ENCODE measurements at regions not wholly inside any gene's neighbourhood (a gene's known extent, or its start where the extent isn't known, plus 50 kb on each side); places are given as distances from the start of the nearest gene placed in this dataset.

DNA sequence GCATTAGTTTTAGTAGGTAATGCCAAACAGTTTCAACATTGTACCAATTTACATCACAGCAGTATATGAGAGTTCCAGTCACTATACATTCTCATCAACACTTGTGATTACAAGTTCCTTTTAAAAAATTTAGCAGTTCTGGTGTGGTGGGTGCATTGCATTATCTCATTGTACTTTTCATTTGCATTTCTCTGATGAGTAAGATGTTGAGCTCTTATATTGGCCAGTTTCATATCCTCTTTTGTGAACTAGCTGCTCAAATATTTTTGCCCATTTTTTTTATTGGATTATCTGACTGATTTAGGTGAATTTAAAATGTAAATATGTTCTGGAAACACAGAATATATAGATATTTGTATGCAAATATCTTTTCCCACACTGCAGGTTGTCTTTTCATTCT, 160.9 kb upstream of the NR3C1 start:
- no peak for TF ChIP-seq NFRKB (IDR thresholded peaks at IDR 0.05)
- TF ChIP-seq SUZ12 (IDR thresholded peaks at IDR 0.05): no peak
- TF ChIP-seq FOXM1 (IDR thresholded peaks at IDR 0.05; ENCODE audit: borderline replicate concordance): no peak
